ENCODE measurements at regions not wholly inside any gene's neighbourhood (a gene's known extent, or its start where the extent isn't known, plus 50 kb on each side); places are given as distances from the start of the nearest gene placed in this dataset.

DNA sequence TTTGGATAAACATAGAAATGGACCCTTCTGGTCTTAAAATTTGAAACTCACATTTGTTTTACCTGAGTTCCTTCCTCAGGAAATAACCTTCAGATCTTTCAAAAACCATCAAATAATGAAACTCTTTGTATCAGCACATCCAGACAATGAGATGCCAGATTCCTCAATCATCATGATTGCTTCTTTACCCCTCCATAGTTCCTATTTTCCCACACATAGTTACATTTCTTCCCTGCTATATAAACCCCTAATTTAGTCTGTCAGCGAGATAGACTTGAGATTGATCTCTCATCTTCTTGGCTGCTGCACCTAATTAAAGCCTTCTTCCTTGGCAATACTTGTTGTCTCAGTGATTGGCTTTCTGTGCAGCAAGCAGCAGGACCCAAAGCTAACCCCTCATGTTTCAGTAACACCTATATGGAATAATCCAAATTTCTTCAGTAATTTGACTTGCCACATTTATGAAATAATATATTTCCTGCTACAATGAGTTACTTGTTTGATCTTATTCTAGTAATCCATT is 83.9 kb upstream of the BANK1 start:
- TF ChIP-seq, protein P1, sequence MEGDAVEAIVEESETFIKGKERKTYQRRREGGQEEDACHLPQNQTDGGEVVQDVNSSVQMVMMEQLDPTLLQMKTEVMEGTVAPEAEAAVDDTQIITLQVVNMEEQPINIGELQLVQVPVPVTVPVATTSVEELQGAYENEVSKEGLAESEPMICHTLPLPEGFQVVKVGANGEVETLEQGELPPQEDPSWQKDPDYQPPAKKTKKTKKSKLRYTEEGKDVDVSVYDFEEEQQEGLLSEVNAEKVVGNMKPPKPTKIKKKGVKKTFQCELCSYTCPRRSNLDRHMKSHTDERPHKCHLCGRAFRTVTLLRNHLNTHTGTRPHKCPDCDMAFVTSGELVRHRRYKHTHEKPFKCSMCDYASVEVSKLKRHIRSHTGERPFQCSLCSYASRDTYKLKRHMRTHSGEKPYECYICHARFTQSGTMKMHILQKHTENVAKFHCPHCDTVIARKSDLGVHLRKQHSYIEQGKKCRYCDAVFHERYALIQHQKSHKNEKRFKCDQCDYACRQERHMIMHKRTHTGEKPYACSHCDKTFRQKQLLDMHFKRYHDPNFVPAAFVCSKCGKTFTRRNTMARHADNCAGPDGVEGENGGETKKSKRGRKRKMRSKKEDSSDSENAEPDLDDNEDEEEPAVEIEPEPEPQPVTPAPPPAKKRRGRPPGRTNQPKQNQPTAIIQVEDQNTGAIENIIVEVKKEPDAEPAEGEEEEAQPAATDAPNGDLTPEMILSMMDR (IDR thresholded peaks at IDR 0.05; ENCODE audit: borderline replicate concordance, extremely low read depth, low read length, poor library complexity, severe bottlenecking), result no peak
- no peak for TF ChIP-seq EZH2 (IDR thresholded peaks at IDR 0.05; ENCODE audit: borderline replicate concordance, low read depth, low read length, severe bottlenecking)
